Ovary (tissue), 7 donors: ENCODE measurements at regions not wholly inside any gene's neighbourhood (a gene's known extent, or its start where the extent isn't known, plus 50 kb on each side); places are given as distances from the start of the nearest gene placed in this dataset.

ENCODE experiments used
- DNase-seq, 5 donors: peaks; one replicate each; pipeline ENCODE4 v3.0.0-alpha.2; 2019 to 2020
- H3K27ac ChIP-seq, 2 donors: fragments of 200-600 bp; one replicate each; pipeline versions ENCODE4 v1.5.1 to v1.8.0; 2019 to 2022
- H3K27me3 ChIP-seq: fragments of 200-600 bp; one replicate; pipeline ENCODE4 v1.8.0; 2022
- H3K36me3 ChIP-seq: fragments of 200-600 bp; sonication (generic); one replicate; pipeline ENCODE4 v1.5.1; 2019
- H3K4me1 ChIP-seq: one replicate; pipeline ENCODE4 v1.8.1; 2013; ENCODE audit warnings: mild to moderate bottlenecking, moderate library complexity; ENCODE audit not compliant: insufficient read depth
- H3K4me3 ChIP-seq: fragments of 200-600 bp; sonication (generic); one replicate; pipeline ENCODE4 v1.5.1; 2017
- H3K9me3 ChIP-seq, 2 donors: fragments of 200-600 bp in 1 of 2; sonication (generic) in 1 of 2; one replicate each; pipeline versions ENCODE4 v1.5.1 to v1.8.1; 2013 to 2019; ENCODE audit warnings: mild to moderate bottlenecking in 1 of 2, moderate library complexity in 1 of 2
- CTCF ChIP-seq, 3 donors: fragments of 450-650 bp in 2 of 3; fragments of 200-600 bp in 1 of 3; IDR thresholded peaks; one replicate each; pipeline versions ENCODE4 v1.5.1 to v1.8.0; 2016 to 2022; ENCODE audit warnings: antibody characterized with exemption in 3 of 3, mild to moderate bottlenecking in 1 of 3
- EP300 ChIP-seq: sonication (generic); formaldehyde crosslinking; IDR thresholded peaks from one replicate; pipeline ENCODE4 v1.6.1; 2017; ENCODE audit warnings: antibody characterized with exemption
- POLR2A ChIP-seq: fragments of 450-650 bp; IDR thresholded peaks from one replicate; pipeline ENCODE4 v1.6.1; 2017; ENCODE audit warnings: antibody characterized with exemption, mild to moderate bottlenecking, moderate library complexity
- WGBS, 3 donors: extraction: QIAGEN DNeasy Blood & Tissue Kit in 1 of 3; methylation state at CpG; one replicate each; pipeline versions ENCODE4 v1.1.5 to v1.1.7; 2013 to 2017; 5-methylcytosine and 5-hydroxymethylcytosine counted together
- intact Hi-C, 4 donors: fragments of 100-400 bp; cut with DNase I; formaldehyde crosslinking; loops; one replicate each; pipeline versions ENCODE4 v1.11.0 to v1.15.1; 2022 to 2023
- donor health status: DM: no; HTN: no; CAD: no; lungs with moderate emphysema.
- donor health status: DM: no; HTN: no; CAD: no.
- donor health status: Bipolar disorder and iron deficiency.
- donor health status: DM: no; HTN: no; CAD: no.
- donor health status: DM: yes; HTN: yes; CAD: no.

DNA sequence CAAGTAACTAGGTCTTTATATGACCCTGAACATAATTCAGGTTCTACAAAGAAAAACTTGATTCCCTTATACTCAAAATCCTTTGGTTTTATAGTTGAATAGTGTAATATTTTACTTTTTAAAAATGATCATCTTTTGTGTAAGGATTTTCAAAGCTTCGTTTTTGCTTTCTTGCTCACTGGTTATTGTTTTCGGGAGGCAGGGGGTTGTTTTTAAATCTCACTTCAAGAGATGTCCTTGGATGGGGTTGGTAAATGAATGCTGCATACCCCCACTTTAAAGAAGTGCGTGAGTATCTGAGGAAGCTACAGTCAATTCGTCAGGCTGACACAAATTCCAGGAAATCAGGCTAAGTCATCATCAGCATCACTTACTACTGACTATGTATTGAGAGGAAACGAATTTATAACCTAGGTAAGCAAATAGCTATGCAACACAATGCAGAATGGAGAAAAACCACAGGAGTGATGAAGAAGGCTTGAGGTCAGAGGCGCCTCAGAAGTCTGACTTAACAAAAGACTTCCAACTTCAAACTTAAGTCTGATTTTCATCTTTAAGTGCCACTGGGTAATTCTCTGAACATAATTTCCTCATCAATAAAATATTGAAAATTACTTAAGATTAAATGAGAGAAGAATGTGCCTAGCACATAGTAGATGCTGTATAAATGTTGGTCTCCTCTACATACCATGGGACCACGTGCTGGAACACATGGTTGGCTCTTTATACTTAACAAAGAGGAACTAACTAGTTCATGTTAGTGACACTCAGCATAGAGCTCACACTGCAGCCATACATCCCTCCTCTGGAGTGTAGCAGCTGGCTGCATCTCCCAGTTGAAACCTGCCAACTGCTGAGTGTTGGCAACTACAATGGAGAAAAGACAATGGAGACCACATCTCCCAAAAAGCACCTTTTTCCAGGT, 106.0 kb upstream of the KIF2A start:
- H3K27ac ChIP-seq, result no peak overlapping the region
- H3K4me3 ChIP-seq, result no peak overlapping the region
- WGBS, 3 donors, result 52 to 68% (median 63%) methylated on average over 7 of the region's 7 CpGs
- no peaks in the 10 kb centered on the region for H3K9me3 ChIP-seq
- H3K4me1 ChIP-seq, result no peaks in the 10 kb centered on the region
- no peaks in the 10 kb centered on the region for H3K27me3 ChIP-seq
- intact Hi-C loops, result no loop called here
- TF ChIP-seq EP300 (no peak), CTCF (IDR thresholded peaks at IDR 0.05) (no peak), POLR2A (no peak)
- DNase-seq, result no peak
- no peaks in the 10 kb centered on the region for H3K36me3 ChIP-seq

DNA sequence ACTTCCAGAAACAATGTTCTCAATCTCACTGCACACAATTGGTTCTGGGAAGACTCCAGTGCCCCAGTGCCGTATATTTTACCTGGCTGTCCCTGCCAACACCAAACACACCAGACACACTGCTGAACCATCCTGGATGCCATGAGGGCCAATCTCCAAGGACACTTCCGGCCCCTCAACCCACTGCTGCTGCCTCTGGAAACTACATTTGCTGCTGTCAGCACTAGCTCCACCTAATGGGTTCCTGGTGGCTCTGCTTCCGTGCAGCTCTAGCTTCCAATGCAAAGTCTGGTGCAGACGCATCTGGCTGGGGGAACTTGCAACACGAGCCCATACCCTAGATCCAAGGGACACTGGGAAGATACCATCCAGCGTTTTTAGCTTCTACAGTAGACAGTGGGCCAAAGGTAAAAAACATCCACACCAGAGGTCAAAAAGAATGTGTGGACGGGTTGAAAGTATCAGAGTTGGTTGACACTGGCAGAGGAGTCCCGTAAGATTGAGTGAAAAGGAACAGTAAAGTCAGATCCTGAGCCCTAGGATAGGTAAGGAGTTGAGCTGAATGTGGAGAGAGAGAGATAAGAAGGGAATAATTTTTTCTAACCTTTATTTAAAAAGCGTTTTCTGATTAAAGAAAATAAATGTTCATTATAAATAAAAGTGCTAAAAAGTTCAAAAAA, 99.7 kb upstream of the KIF2A start:
- no peak for DNase-seq
- Histone ChIP-seq H3K36me3 (no peaks in the 10 kb centered on the region), H3K9me3 (no peaks in the 10 kb centered on the region), H3K4me1 (no peaks in the 10 kb centered on the region), H3K27ac (no peak overlapping the region), H3K4me3 (no peak overlapping the region), H3K27me3 (no peaks in the 10 kb centered on the region)
- intact Hi-C loops, result no loop called here
- WGBS, 3 donors, result 44 to 55% (median 46%) methylated on average over 9 of the region's 9 CpGs
- TF ChIP-seq EP300, result no peak
- TF ChIP-seq CTCF (IDR thresholded peaks at IDR 0.05), result no peak
- no peak for TF ChIP-seq POLR2A

DNA sequence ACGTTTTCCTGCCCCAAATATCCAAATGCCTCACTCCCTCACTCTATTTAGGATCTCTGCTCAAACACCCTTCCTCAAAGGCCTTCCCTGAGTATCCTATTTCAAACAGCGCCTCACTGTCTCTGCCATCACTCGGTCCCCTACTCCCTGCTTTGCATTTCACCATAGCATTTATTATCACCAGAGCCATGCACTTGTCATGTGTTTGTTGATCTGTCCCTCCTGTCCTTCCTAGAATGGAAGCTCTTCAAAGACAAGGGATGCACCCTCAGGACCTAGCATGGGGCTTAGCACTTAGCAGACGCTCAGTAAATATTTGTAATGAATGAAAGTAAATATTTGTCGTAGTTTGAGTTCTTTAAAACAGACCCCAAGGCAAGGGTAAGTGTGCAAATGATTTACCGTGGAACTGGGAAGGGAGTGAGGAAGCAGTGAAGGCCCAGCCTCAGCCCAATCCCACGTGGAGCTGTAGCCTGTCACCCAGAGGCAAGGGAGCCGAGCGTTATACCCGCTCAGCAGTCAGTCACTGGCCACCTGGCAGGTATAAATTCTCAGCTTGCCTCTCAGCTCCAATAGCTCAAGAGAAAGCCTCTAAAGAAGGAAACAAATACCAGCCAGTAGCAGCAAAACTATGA, 97.7 kb upstream of the KIF2A start:
- intact Hi-C loops, result no loop called here
- TF ChIP-seq POLR2A (no peak), CTCF (IDR thresholded peaks at IDR 0.05) (no peak), EP300 (no peak)
- no peak overlapping the region for H3K4me3 ChIP-seq
- no peak for DNase-seq
- H3K4me1 ChIP-seq, result no peaks in the 10 kb centered on the region
- 29 to 42% (median 38%) methylated on average over 10 of the region's 10 CpGs for WGBS, 3 donors
- no peaks in the 10 kb centered on the region for H3K9me3 ChIP-seq
- H3K27me3 ChIP-seq, result no peaks in the 10 kb centered on the region
- no peaks in the 10 kb centered on the region for H3K36me3 ChIP-seq
- no peak overlapping the region for H3K27ac ChIP-seq

GRCh38 chr5:62211405-62211804, 94.6 kb upstream of the KIF2A start:
- no peak overlapping the region for H3K4me3 ChIP-seq
- H3K27ac ChIP-seq, result no peak overlapping the region
- intact Hi-C loops, result loop anchor here in 1 of 4 donors (10.0 kb wide), 1 partner anchor 143 kb away; no protein-coding TSS in a partner anchor
- TF ChIP-seq CTCF (IDR thresholded peaks at IDR 0.05) (no peak), POLR2A (no peak), EP300 (no peak)
- 67 to 83% (median 68%) methylated on average over 2 of the region's 2 CpGs for WGBS, 3 donors
- no peak for DNase-seq
- no peaks in the 10 kb centered on the region for H3K4me1 ChIP-seq
- H3K9me3 ChIP-seq, result no peaks in the 10 kb centered on the region
- no peaks in the 10 kb centered on the region for H3K36me3 ChIP-seq
- no peaks in the 10 kb centered on the region for H3K27me3 ChIP-seq
